Esophagus squamous epithelium (tissue), 4 donors: ENCODE measurements at regions not wholly inside any gene's neighbourhood (a gene's known extent, or its start where the extent isn't known, plus 50 kb on each side); places are given as distances from the start of the nearest gene placed in this dataset.

ENCODE experiments used
- POLR2A ChIP-seq, 4 donors: fragments of 450-650 bp; IDR thresholded peaks; one replicate each; pipeline ENCODE4 v1.6.1; 2017; ENCODE audit warnings: antibody characterized with exemption in 4 of 4, mild to moderate bottlenecking in 4 of 4, moderate library complexity in 3 of 4
- TF ChIP-seq, protein P1 (sequence below), 6 experiments: fragments of 450-650 bp in 4 of 6; fragments of 200-600 bp in 2 of 6; sonication (generic) in 2 of 6; IDR thresholded peaks; one replicate each; pipeline ENCODE4 v1.5.1; 2016 to 2019; ENCODE audit warnings: antibody characterized with exemption in 6 of 6, mild to moderate bottlenecking in 4 of 6, moderate library complexity in 4 of 6

DNA sequence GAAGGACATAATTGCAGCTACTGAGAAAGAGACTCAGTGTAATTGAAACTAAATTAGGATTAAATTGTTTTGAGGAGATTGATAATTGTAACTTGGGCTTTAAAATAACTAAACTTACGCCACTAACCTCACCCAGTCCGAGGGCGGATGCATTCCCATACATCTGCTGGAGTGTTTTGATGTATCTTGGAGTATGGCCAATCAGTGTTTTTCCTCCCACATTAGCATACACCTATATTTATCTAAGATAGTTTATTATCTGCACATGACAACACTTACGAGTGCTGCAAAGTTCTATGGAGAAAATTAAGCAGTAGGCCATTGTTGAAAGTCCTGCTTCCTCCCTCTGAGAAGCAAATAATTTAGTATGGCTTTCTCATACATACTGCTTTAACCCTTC is 184.7 kb upstream of the PLEKHG7 start:
- TF ChIP-seq, protein P1, sequence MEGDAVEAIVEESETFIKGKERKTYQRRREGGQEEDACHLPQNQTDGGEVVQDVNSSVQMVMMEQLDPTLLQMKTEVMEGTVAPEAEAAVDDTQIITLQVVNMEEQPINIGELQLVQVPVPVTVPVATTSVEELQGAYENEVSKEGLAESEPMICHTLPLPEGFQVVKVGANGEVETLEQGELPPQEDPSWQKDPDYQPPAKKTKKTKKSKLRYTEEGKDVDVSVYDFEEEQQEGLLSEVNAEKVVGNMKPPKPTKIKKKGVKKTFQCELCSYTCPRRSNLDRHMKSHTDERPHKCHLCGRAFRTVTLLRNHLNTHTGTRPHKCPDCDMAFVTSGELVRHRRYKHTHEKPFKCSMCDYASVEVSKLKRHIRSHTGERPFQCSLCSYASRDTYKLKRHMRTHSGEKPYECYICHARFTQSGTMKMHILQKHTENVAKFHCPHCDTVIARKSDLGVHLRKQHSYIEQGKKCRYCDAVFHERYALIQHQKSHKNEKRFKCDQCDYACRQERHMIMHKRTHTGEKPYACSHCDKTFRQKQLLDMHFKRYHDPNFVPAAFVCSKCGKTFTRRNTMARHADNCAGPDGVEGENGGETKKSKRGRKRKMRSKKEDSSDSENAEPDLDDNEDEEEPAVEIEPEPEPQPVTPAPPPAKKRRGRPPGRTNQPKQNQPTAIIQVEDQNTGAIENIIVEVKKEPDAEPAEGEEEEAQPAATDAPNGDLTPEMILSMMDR (IDR thresholded peaks at IDR 0.05), result no peak
- TF ChIP-seq POLR2A (IDR thresholded peaks at IDR 0.05), result no peak
